Activated CD8-positive, alpha-beta T cell treated with anti-CD3 and anti-CD28 coated beads for 36 hours (primary cell): ENCODE measurements at regions not wholly inside any gene's neighbourhood (a gene's known extent, or its start where the extent isn't known, plus 50 kb on each side); places are given as distances from the start of the nearest gene placed in this dataset.

Experiments used
- ATAC-seq: fragments of 200-7000 bp; cut with Tn5 transposase; one replicate; pipeline ENCODE4 v1.10.0; 2021; ENCODE audit warnings: mild to moderate bottlenecking, moderate library complexity
- CTCF ChIA-PET: fragments of 350-600 bp; sonication (Branson Sonifier 250); formaldehyde crosslinking; loops from one replicate; lab custom pipeline; 2021; ENCODE audit warnings: antibody characterized with exemption; lab: Charles Lee
- POLR2A ChIA-PET: fragments of 350-600 bp; sonication (Branson Sonifier 250); formaldehyde crosslinking; loops from one replicate; lab custom pipeline; 2021; ENCODE audit warnings: antibody characterized with exemption; lab: Charles Lee
- DNase-seq: peaks from one replicate; pipeline ENCODE4 v3.0.0-alpha.2; 2020
- H3K27ac Mint-ChIP-seq: one replicate; pipeline ENCODE4 v1.8.0; 2021; ENCODE audit warnings: mild to moderate bottlenecking, mixed read lengths
- H3K27me3 Mint-ChIP-seq: one replicate; pipeline ENCODE4 v1.8.0; 2021; ENCODE audit warnings: mixed read lengths
- H3K36me3 Mint-ChIP-seq: one replicate; pipeline ENCODE4 v1.8.0; 2021; ENCODE audit warnings: low read depth, mixed read lengths
- H3K4me1 Mint-ChIP-seq: one replicate; pipeline ENCODE4 v1.8.0; 2021; ENCODE audit warnings: low read depth, mixed read lengths
- H3K4me3 Mint-ChIP-seq: one replicate; pipeline ENCODE4 v1.8.0; 2021; ENCODE audit warnings: mild to moderate bottlenecking, moderate library complexity, mixed read lengths
- H3K9me3 Mint-ChIP-seq: one replicate; pipeline ENCODE4 v1.8.0; 2021; ENCODE audit warnings: mixed read lengths
- intact Hi-C: fragments of 100-400 bp; cut with micrococcal nuclease; formaldehyde crosslinking; loops from one replicate; pipeline ENCODE4 v1.10.0; 2022
- TF ChIP-seq, protein P1 (sequence below): fragments of 200-600 bp; IDR thresholded peaks from one replicate; pipeline ENCODE4 v1.8.0; 2022; ENCODE audit warnings: antibody characterized with exemption, mild to moderate bottlenecking

DNA sequence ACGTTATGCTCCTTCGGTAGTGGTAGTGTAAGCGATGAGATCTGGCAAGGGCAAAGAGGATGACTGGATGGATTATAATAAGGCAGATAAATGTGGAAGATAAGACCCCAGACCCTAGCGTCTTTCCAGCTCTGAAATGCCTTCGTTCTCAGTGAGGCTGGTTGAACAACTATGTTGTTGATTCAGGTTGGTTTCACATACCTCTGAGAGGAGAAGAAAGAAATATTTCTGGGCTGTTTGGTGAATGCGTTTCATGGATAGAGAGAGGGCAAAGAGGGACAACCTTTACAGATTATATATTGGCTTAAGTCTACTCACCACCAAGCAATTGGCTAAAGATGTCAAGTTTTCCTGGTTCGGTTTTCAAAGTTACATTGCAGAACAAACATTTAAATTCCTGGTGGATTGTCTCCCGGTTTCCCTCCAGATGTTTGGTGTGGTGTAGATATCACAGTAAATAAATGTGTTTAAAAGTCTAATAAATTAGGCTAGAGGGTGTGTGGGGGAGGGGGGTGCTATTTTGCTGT, 190.1 kb upstream of the GLI2 start:
- intact Hi-C loops, result no loop called here
- Mint-ChIP-seq H3K27ac (no peak overlapping the region), H3K27me3 (peaks cover 3% of the 10 kb centered on the region), H3K9me3 (no peaks in the 10 kb centered on the region), H3K4me1 (no peaks in the 10 kb centered on the region), H3K36me3 (no peaks in the 10 kb centered on the region), H3K4me3 (no peak overlapping the region)
- CTCF ChIA-PET, result no interaction called here
- ATAC-seq (no peak), DNase-seq (no peak)
- POLR2A ChIA-PET, result no interaction called here
- TF ChIP-seq, protein P1, sequence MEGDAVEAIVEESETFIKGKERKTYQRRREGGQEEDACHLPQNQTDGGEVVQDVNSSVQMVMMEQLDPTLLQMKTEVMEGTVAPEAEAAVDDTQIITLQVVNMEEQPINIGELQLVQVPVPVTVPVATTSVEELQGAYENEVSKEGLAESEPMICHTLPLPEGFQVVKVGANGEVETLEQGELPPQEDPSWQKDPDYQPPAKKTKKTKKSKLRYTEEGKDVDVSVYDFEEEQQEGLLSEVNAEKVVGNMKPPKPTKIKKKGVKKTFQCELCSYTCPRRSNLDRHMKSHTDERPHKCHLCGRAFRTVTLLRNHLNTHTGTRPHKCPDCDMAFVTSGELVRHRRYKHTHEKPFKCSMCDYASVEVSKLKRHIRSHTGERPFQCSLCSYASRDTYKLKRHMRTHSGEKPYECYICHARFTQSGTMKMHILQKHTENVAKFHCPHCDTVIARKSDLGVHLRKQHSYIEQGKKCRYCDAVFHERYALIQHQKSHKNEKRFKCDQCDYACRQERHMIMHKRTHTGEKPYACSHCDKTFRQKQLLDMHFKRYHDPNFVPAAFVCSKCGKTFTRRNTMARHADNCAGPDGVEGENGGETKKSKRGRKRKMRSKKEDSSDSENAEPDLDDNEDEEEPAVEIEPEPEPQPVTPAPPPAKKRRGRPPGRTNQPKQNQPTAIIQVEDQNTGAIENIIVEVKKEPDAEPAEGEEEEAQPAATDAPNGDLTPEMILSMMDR, result no peak

DNA sequence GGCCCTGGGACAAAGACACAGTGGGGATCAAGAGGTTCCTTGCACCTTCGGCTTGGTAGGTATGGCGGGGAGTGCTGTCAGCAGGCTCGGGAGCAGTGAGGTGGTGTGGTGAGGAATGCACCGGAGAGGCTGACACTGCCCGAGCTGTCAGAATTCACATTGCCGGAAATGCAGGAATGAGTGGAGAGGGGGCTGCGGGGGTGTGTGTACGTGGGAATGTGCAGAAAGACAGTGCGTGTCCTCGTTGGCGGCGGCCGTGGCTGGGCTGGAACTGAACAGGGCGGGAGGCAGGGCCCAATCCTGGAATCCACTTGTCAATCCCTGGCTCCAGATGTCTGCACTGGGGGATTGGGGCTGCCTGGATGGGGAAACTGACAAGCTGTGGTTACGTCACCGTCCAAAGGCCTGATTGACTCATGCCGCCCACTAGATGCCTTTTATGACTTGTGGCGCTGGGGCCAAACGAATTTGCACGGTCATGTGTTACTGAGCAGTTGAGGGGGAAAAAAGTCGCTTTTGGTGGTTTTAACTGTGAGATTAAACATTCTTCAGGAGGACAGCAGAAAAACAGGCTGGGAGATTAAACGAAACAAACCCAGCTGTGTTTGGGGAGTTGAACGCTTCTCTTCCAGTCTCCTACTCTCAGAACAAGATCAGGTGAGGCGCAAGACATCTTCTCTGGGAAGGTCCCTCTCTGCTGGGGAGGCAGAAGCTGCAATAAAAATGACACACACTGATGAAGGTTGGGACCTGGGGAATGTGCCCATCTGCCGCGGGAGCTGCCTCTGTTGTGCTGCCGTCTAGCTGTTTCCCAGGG, 189.4 kb upstream of the GLI2 start:
- no peak overlapping the region for H3K27ac Mint-ChIP-seq
- ATAC-seq (no peak), DNase-seq (no peak)
- intact Hi-C loops, result no loop called here
- no peak overlapping the region for H3K4me3 Mint-ChIP-seq
- no peaks in the 10 kb centered on the region for H3K9me3 Mint-ChIP-seq
- TF ChIP-seq, protein P1, result no peak
- peaks cover 3% of the 10 kb centered on the region for H3K27me3 Mint-ChIP-seq
- H3K4me1 Mint-ChIP-seq, result no peaks in the 10 kb centered on the region
- POLR2A ChIA-PET, result no interaction called here
- no peaks in the 10 kb centered on the region for H3K36me3 Mint-ChIP-seq
- CTCF ChIA-PET, result no interaction called here

DNA sequence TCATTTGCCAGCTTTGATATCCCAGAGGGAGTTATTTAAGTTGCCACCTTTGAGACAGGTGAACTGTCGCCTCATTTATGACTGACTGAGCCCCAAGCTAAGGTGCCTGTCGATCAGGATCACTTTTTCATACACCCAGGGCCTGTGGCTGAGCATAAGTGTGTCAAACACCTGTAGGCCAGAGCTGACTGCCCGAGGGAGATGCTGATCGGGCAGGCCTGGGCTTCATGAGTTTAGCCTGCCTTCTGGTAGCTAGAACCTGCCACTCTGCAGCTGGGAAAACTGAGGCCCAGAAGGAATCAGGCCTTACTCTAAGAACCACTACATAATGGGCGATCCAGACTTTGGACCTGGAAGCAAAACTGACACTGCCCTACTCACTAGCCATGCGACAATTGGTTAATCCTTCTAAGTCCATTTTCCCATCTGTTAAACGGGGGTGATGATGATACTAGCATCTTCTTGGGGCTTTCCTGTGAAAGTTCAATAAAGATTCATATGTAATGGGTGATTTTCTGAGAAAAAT, 188.7 kb upstream of the GLI2 start:
- ATAC-seq (no peak), DNase-seq (no peak)
- ChIA-PET POLR2A (no interaction called here), CTCF (no interaction called here)
- Mint-ChIP-seq H3K4me3 (no peak overlapping the region), H3K27me3 (peaks cover 3% of the 10 kb centered on the region), H3K9me3 (no peaks in the 10 kb centered on the region), H3K36me3 (no peaks in the 10 kb centered on the region), H3K4me1 (no peaks in the 10 kb centered on the region), H3K27ac (no peak overlapping the region)
- intact Hi-C loops, result no loop called here
- TF ChIP-seq, protein P1, result no peak

DNA sequence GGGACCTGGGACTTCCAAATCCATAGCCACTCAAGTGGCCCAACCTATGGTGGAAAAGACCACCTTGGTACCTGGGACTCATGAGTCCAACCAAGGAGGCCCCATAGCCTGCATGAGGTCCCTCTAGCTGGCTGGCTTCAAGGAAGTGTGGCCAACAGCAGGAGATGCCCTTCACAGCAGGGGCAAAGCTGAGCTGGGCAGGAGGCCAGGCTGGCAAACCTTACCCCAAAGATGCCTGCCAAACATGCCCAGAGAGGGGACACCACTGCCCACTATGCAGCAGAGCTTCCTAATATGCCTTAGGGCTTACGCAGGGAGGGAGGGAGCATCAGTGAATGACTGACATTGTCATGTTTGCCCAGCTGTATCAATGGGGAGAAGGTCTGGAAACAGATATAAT, 188.0 kb upstream of the GLI2 start:
- H3K27me3 Mint-ChIP-seq, result peaks cover 3% of the 10 kb centered on the region
- H3K9me3 Mint-ChIP-seq, result no peaks in the 10 kb centered on the region
- intact Hi-C loops, result no loop called here
- H3K27ac Mint-ChIP-seq, result no peak overlapping the region
- H3K4me1 Mint-ChIP-seq, result no peaks in the 10 kb centered on the region
- H3K36me3 Mint-ChIP-seq, result no peaks in the 10 kb centered on the region
- DNase-seq (no peak), ATAC-seq (no peak)
- H3K4me3 Mint-ChIP-seq, result no peak overlapping the region
- TF ChIP-seq, protein P1, result no peak
- CTCF ChIA-PET, result no interaction called here
- POLR2A ChIA-PET, result no interaction called here
